Gastroesophageal sphincter (tissue), 3 donors: ENCODE measurements at regions not wholly inside any gene's neighbourhood (a gene's known extent, or its start where the extent isn't known, plus 50 kb on each side); places are given as distances from the start of the nearest gene placed in this dataset.

Experiments used
- CTCF ChIP-seq, 4 experiments: fragments of 200-600 bp in 2 of 4; fragments of 450-650 bp in 2 of 4; sonication (generic) in 1 of 4; IDR thresholded peaks; one replicate each; pipeline ENCODE4 v1.5.1; 2017 to 2019; ENCODE audit warnings: antibody characterized with exemption in 4 of 4, mild to moderate bottlenecking in 2 of 4, moderate library complexity in 2 of 4
- EP300 ChIP-seq: sonication (generic); formaldehyde crosslinking; IDR thresholded peaks from one replicate; pipeline ENCODE4 v1.6.1; 2017; ENCODE audit warnings: antibody characterized with exemption, mild to moderate bottlenecking
- POLR2AphosphoS5 ChIP-seq: sonication (generic); formaldehyde crosslinking; IDR thresholded peaks from one replicate; pipeline ENCODE4 v1.6.1; 2017; ENCODE audit warnings: antibody characterized with exemption

GRCh38 chr20:53834062-53834442 lies 236.3 kb downstream of the BCAS1 start:
- TF ChIP-seq CTCF (IDR thresholded peaks at IDR 0.05) = no peak
- TF ChIP-seq EP300 = no peak
- TF ChIP-seq POLR2AphosphoS5 = no peak
